Colonic mucosa (tissue), 4 donors: ENCODE measurements at regions not wholly inside any gene's neighbourhood (a gene's known extent, or its start where the extent isn't known, plus 50 kb on each side); places are given as distances from the start of the nearest gene placed in this dataset.

Experiments used
- DNase-seq: peaks from one replicate; pipeline ENCODE4 v3.0.0-alpha.2; 2020
- H3K27ac ChIP-seq: fragments of 200-600 bp; one replicate; pipeline ENCODE4 v1.8.0; 2021
- H3K27me3 ChIP-seq: fragments of 200-600 bp; one replicate; pipeline ENCODE4 v1.8.0; 2021
- H3K36me3 ChIP-seq: fragments of 200-600 bp; one replicate; pipeline ENCODE4 v1.8.0; 2021
- H3K4me1 ChIP-seq: fragments of 200-600 bp; one replicate; pipeline ENCODE4 v1.8.0; 2021; ENCODE audit warnings: mild to moderate bottlenecking
- H3K4me3 ChIP-seq: fragments of 200-600 bp; one replicate; pipeline ENCODE4 v1.8.0; 2021
- H3K9ac ChIP-seq, 2 donors: one replicate each; pipeline ENCODE4 v1.7.0; 2013; ENCODE audit warnings: control low read depth in 2 of 2, low read depth in 2 of 2, low read length in 2 of 2
- H3K9me3 ChIP-seq: fragments of 200-600 bp; one replicate; pipeline ENCODE4 v1.8.0; 2021
- CTCF ChIP-seq: fragments of 200-600 bp; IDR thresholded peaks from one replicate; pipeline ENCODE4 v1.8.0; 2022; ENCODE audit warnings: antibody characterized with exemption, mild to moderate bottlenecking
- intact Hi-C: fragments of 100-400 bp; cut with DNase I; formaldehyde crosslinking; loops from one replicate; pipeline ENCODE4 v1.14.1; 2022
- donor health status: healthy.
- donor health status: DM: no; HTN: no; CAD: no.
- donor health status: DM: no; HTN: no; CAD: no.

GRCh38 chr2:53167227-53167626 lies 600.4 kb upstream of the CHAC2 start:
- Histone ChIP-seq H3K4me3 (no peak overlapping the region), H3K4me1 (no peaks in the 10 kb centered on the region), H3K36me3 (no peaks in the 10 kb centered on the region), H3K27me3 (no peaks in the 10 kb centered on the region), H3K27ac (no peak overlapping the region), H3K9me3 (no peaks in the 10 kb centered on the region), H3K9ac (no peak overlapping the region)
- intact Hi-C loops: no loop called here
- no peak for TF ChIP-seq CTCF
- DNase-seq: no peak

- H3K36me3 ChIP-seq: no peaks in the 10 kb centered on the region
- no peak overlapping the region for H3K9ac ChIP-seq
- no peak for TF ChIP-seq CTCF
- no peaks in the 10 kb centered on the region for H3K4me1 ChIP-seq
- H3K9me3 ChIP-seq: no peaks in the 10 kb centered on the region
- intact Hi-C loops: no loop called here
- DNase-seq: no peak
- no peak overlapping the region for H3K27ac ChIP-seq
- H3K4me3 ChIP-seq: no peak overlapping the region
- H3K27me3 ChIP-seq: no peaks in the 10 kb centered on the region
Measured at GRCh38 chr2:53150146-53150545, 617.5 kb upstream of the CHAC2 start.

- H3K27me3 ChIP-seq: no peaks in the 10 kb centered on the region
- H3K36me3 ChIP-seq: no peaks in the 10 kb centered on the region
- DNase-seq: no peak
- H3K9me3 ChIP-seq: no peaks in the 10 kb centered on the region
- H3K4me3 ChIP-seq: no peak overlapping the region
- H3K27ac ChIP-seq: no peak overlapping the region
- TF ChIP-seq CTCF: no peak
- H3K4me1 ChIP-seq: no peaks in the 10 kb centered on the region
- no peak overlapping the region for H3K9ac ChIP-seq
- intact Hi-C loops: no loop called here
Measured at GRCh38 chr2:53148221-53148620, 619.4 kb upstream of the CHAC2 start.

- no peaks in the 10 kb centered on the region for H3K4me1 ChIP-seq
- H3K9ac ChIP-seq: no peak overlapping the region
- H3K36me3 ChIP-seq: no peaks in the 10 kb centered on the region
- no peak for TF ChIP-seq CTCF
- no peaks in the 10 kb centered on the region for H3K9me3 ChIP-seq
- intact Hi-C loops: no loop called here
- H3K27ac ChIP-seq: no peak overlapping the region
- DNase-seq: no peak
- H3K27me3 ChIP-seq: no peaks in the 10 kb centered on the region
- H3K4me3 ChIP-seq: no peak overlapping the region
Measured at GRCh38 chr2:53131416-53131815, 636.2 kb upstream of the CHAC2 start.

GRCh38 chr2:53130441-53130943 lies 637.1 kb upstream of the CHAC2 start:
- H3K9me3 ChIP-seq: no peaks in the 10 kb centered on the region
- intact Hi-C loops: no loop called here
- no peaks in the 10 kb centered on the region for H3K4me1 ChIP-seq
- H3K9ac ChIP-seq: no peak overlapping the region
- no peak for DNase-seq
- H3K27ac ChIP-seq: no peak overlapping the region
- no peaks in the 10 kb centered on the region for H3K36me3 ChIP-seq
- H3K4me3 ChIP-seq: no peak overlapping the region
- no peaks in the 10 kb centered on the region for H3K27me3 ChIP-seq
- no peak for TF ChIP-seq CTCF

GRCh38 chr2:53129851-53130250 lies 637.8 kb upstream of the CHAC2 start:
- no peaks in the 10 kb centered on the region for H3K4me1 ChIP-seq
- no peak overlapping the region for H3K4me3 ChIP-seq
- DNase-seq: no peak
- H3K27me3 ChIP-seq: no peaks in the 10 kb centered on the region
- no peak for TF ChIP-seq CTCF
- H3K36me3 ChIP-seq: no peaks in the 10 kb centered on the region
- H3K9me3 ChIP-seq: no peaks in the 10 kb centered on the region
- no peak overlapping the region for H3K27ac ChIP-seq
- intact Hi-C loops: no loop called here
- H3K9ac ChIP-seq: no peak overlapping the region
